Left hindlimb (tissue), 1 donor: ENCODE measurements at regions not wholly inside any gene's neighbourhood (a gene's known extent, or its start where the extent isn't known, plus 50 kb on each side); places are given as distances from the start of the nearest gene placed in this dataset.
"Not testable (repeated sequence)": the region's sequence is repeated elsewhere in the genome, so short reads cannot be mapped to it uniquely, and the experiment has no call there.

Experiments used
- DNase-seq: peaks from one replicate; pipeline ENCODE4 v3.0.0-alpha.2; 2018

GRCh38 chr1:10914056-10914455, 98.4 kb upstream of the TARDBP start:
- no peak for DNase-seq

- no peak for DNase-seq
Measured at GRCh38 chr1:10915594-10915993, 96.9 kb upstream of the TARDBP start.

- no peak for DNase-seq
Measured at GRCh38 chr1:10916311-10916710, 96.1 kb upstream of the TARDBP start.

GRCh38 chr1:10916991-10917390, 95.5 kb upstream of the TARDBP start:
- no peak for DNase-seq

GRCh38 chr1:10917513-10918454, 94.7 kb upstream of the TARDBP start:
- no peak for DNase-seq

GRCh38 chr1:10918531-10918930, 93.9 kb upstream of the TARDBP start:
- no peak for DNase-seq

GRCh38 chr1:10920063-10920626, 92.3 kb upstream of the TARDBP start:
- DNase-seq = no peak

GRCh38 chr1:10922315-10923060, 90.0 kb upstream of the TARDBP start:
- DNase-seq = not testable (repeated sequence)

- DNase-seq = no peak
Measured at GRCh38 chr1:10924030-10924429, 88.4 kb upstream of the TARDBP start.

GRCh38 chr1:10928654-10929053, 83.8 kb upstream of the TARDBP start:
- no peak for DNase-seq

GRCh38 chr1:10932088-10932487, 80.4 kb upstream of the TARDBP start:
- no peak for DNase-seq

- no peak for DNase-seq
Measured at GRCh38 chr1:10934150-10934818, 78.2 kb upstream of the TARDBP start.

- DNase-seq = no peak
Measured at GRCh38 chr1:10935246-10935645, 77.2 kb upstream of the TARDBP start.

GRCh38 chr1:10935724-10936123, 76.7 kb upstream of the TARDBP start:
- no peak for DNase-seq

GRCh38 chr1:10936998-10937901, 75.2 kb upstream of the TARDBP start:
- DNase-seq = no peak

- no peak for DNase-seq
Measured at GRCh38 chr1:10938741-10939417, 73.6 kb upstream of the TARDBP start.

GRCh38 chr1:10939654-10940450, 72.6 kb upstream of the TARDBP start:
- no peak for DNase-seq

GRCh38 chr1:10940451-10940804, 72.0 kb upstream of the TARDBP start:
- DNase-seq = no peak

- no peak for DNase-seq
Measured at GRCh38 chr1:10940838-10941237, 71.6 kb upstream of the TARDBP start.

- DNase-seq = peak; percentile 56
Measured at GRCh38 chr1:10941891-10942541, 70.4 kb upstream of the TARDBP start.
